ENCODE measurements at regions not wholly inside any gene's neighbourhood (a gene's known extent, or its start where the extent isn't known, plus 50 kb on each side); places are given as distances from the start of the nearest gene placed in this dataset.

DNA sequence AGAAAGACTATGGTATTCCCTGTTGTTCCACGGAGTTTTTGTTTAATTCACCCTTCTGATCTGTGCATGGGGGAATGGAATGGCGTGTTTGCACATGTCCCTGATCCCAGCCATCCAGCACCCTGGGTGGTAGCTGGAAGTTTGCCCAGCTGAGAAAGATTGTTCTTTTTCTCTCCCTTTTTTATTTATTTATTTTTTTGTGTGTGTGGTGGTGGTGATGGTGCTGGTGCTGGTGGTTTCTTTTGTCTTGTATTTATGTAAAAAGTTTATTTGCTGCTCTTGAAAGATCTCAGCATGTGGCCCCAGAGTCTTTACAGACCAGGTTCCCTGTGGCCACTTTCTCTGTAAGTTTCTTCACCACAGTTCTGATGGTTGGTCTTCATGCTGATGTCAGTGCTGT, 372.6 kb downstream of the UTRN start:
- Histone ChIP-seq H3K4me3 (ENCODE audit: low read length) (no peak overlapping the region), H3K4me1 (ENCODE audit: control insufficient read depth, insufficient read depth, low read length) (peaks cover 6% of the 10 kb centered on the region; the same call in 1 of the 2 replicates), H3K9me3 (ENCODE audit: control insufficient read depth, insufficient read depth, low read length) (no peaks in the 10 kb centered on the region), H3K27me3 (ENCODE audit: control insufficient read depth, insufficient read depth, low read length) (no peaks in the 10 kb centered on the region), H3K36me3 (ENCODE audit: control insufficient read depth, insufficient read depth, low read length) (no peaks in the 10 kb centered on the region), H3K27ac (ENCODE audit: low read length) (no peak overlapping the region)
- peak; percentile 61 for DNase-seq (ENCODE audit: low read depth, low spot score)
- WGBS (ENCODE audit: insufficient coverage, insufficient read length) = no CpG with 5 or more reads among the region's 2 CpGs

- no CpG with 5 or more reads among the region's 14 CpGs for WGBS (ENCODE audit: insufficient coverage, insufficient read length)
- no peaks in the 10 kb centered on the region for H3K9me3 ChIP-seq (ENCODE audit: control insufficient read depth, insufficient read depth, low read length)
- peaks cover 6% of the 10 kb centered on the region; the same call in 1 of the 2 replicates for H3K4me1 ChIP-seq (ENCODE audit: control insufficient read depth, insufficient read depth, low read length)
- no peaks in the 10 kb centered on the region for H3K27me3 ChIP-seq (ENCODE audit: control insufficient read depth, insufficient read depth, low read length)
- no peaks in the 10 kb centered on the region for H3K36me3 ChIP-seq (ENCODE audit: control insufficient read depth, insufficient read depth, low read length)
- no peak overlapping the region for H3K27ac ChIP-seq (ENCODE audit: low read length)
- no peak for DNase-seq (ENCODE audit: low read depth, low spot score)
- H3K4me3 ChIP-seq (ENCODE audit: low read length) = no peak overlapping the region
Observed at GRCh38 chr6:144659202-144660182, 374.4 kb downstream of the UTRN start.

DNA sequence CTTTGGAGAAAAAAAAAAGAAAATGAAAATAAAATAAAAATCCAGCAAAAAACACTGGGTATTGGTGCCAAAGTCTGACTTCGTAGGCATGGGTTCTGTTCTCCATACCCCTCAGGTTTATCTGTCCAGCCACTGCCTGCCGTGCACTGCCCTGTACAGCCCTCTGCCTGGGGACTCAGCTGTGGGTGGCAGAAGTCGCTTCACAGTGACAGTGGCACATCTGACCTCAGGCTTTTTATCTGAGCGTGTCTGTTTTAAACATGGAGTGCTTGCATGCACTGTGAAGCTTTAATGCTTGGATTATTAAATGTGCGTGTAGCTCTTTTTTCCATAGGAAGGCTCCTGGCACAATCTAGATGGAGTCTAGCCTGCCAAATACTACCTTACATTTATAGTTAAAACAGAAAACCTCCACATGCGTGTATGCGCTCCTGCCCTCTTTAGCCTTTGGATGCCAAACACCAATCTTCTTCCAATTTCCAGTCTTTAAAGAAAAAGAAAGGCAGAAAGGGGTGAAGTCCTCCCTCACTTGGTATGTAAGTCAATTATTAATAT, 375.5 kb downstream of the UTRN start:
- no peaks in the 10 kb centered on the region for H3K9me3 ChIP-seq (ENCODE audit: control insufficient read depth, insufficient read depth, low read length)
- H3K4me1 ChIP-seq (ENCODE audit: control insufficient read depth, insufficient read depth, low read length) = peaks cover 6% of the 10 kb centered on the region; the same call in 1 of the 2 replicates
- H3K4me3 ChIP-seq (ENCODE audit: low read length) = no peak overlapping the region; the same call in 1 of the 2 replicates
- no CpG with 5 or more reads among the region's 7 CpGs for WGBS (ENCODE audit: insufficient coverage, insufficient read length)
- DNase-seq (ENCODE audit: low read depth, low spot score) = no peak
- no peak overlapping the region for H3K27ac ChIP-seq (ENCODE audit: low read length)
- H3K36me3 ChIP-seq (ENCODE audit: control insufficient read depth, insufficient read depth, low read length) = no peaks in the 10 kb centered on the region
- H3K27me3 ChIP-seq (ENCODE audit: control insufficient read depth, insufficient read depth, low read length) = no peaks in the 10 kb centered on the region

DNA sequence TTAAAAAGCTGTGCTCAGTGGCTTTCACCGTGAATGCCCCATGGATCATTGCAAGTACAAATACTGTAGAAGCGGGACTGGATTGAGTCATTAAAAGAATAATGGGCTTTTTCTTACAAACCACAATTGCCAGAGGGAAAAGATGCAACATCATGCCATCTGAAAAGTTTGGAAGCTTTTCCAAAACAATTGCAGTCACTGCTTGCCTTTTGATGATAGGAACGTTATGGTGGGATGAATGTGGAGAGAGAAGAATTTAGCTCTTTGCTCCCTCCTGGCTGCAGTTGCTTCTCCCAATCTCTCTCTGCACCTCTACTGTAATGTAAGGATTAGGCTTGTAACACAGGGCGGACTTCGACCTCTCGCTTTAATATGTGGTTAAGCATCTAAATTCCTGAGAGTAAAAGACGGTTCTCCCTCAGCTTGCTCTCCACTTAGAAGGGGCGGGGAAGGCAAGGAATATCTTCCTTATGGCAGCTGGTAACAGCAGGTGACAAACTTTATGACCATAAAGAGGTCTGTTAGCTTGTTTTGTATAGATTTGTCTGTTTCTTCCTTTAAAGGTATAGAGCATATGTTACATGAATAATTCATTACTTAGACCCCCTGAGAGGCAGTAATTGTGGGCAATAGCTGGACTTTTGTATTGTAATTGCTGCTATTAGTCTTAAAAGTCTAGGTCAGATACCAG, 376.1 kb downstream of the UTRN start:
- H3K4me1 ChIP-seq (ENCODE audit: control insufficient read depth, insufficient read depth, low read length) = peaks cover 6% of the 10 kb centered on the region; the same call in 1 of the 2 replicates
- no CpG with 5 or more reads among the region's 8 CpGs for WGBS (ENCODE audit: insufficient coverage, insufficient read length)
- H3K36me3 ChIP-seq (ENCODE audit: control insufficient read depth, insufficient read depth, low read length) = no peaks in the 10 kb centered on the region
- no peak overlapping the region for H3K4me3 ChIP-seq (ENCODE audit: low read length)
- no peaks in the 10 kb centered on the region for H3K27me3 ChIP-seq (ENCODE audit: control insufficient read depth, insufficient read depth, low read length)
- no peak for DNase-seq (ENCODE audit: low read depth, low spot score)
- H3K9me3 ChIP-seq (ENCODE audit: control insufficient read depth, insufficient read depth, low read length) = no peaks in the 10 kb centered on the region
- H3K27ac ChIP-seq (ENCODE audit: low read length) = no peak overlapping the region

- H3K4me1 ChIP-seq (ENCODE audit: control insufficient read depth, insufficient read depth, low read length) = peaks cover 6% of the 10 kb centered on the region; the same call in 1 of the 2 replicates
- DNase-seq (ENCODE audit: low read depth, low spot score) = no peak
Observed at GRCh38 chr6:144662812-144663365, 377.8 kb downstream of the UTRN start.

DNA sequence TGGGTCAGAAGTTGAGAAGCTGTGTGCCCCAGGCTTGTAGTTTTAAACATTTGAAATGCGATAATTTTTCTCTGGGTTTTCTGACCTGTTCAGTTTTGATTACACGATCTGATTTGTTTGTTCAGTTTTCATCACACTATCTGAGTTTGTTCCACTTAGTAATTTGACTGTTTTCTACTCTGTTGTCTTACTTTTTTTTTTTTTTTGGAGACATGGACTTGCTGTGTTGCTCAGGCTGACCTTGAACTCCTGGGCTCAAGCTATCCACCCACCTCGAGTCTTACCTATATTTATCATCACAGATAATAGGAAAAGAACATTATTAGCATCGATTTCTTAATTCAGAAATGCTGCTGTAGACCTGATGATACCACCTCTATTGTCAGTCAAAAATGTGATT, 379.1 kb downstream of the UTRN start:
- no peaks in the 10 kb centered on the region for H3K9me3 ChIP-seq (ENCODE audit: control insufficient read depth, insufficient read depth, low read length)
- no peak overlapping the region for H3K4me3 ChIP-seq (ENCODE audit: low read length)
- no peaks in the 10 kb centered on the region for H3K36me3 ChIP-seq (ENCODE audit: control insufficient read depth, insufficient read depth, low read length)
- H3K27ac ChIP-seq (ENCODE audit: low read length) = no peak overlapping the region
- no CpG with 5 or more reads among the region's 4 CpGs for WGBS (ENCODE audit: insufficient coverage, insufficient read length)
- H3K4me1 ChIP-seq (ENCODE audit: control insufficient read depth, insufficient read depth, low read length) = peaks cover 5% of the 10 kb centered on the region; the same call in 1 of the 2 replicates
- DNase-seq (ENCODE audit: low read depth, low spot score) = no peak
- no peaks in the 10 kb centered on the region for H3K27me3 ChIP-seq (ENCODE audit: control insufficient read depth, insufficient read depth, low read length)

More at GRCh38 chr6:144662812-144663365, 377.8 kb downstream of the UTRN start:
- Histone ChIP-seq H3K27me3 (ENCODE audit: control insufficient read depth, insufficient read depth, low read length) (no peaks in the 10 kb centered on the region), H3K4me3 (ENCODE audit: low read length) (no peak overlapping the region), H3K27ac (ENCODE audit: low read length) (no peak overlapping the region), H3K9me3 (ENCODE audit: control insufficient read depth, insufficient read depth, low read length) (no peaks in the 10 kb centered on the region), H3K36me3 (ENCODE audit: control insufficient read depth, insufficient read depth, low read length) (no peaks in the 10 kb centered on the region)
- WGBS (ENCODE audit: insufficient coverage, insufficient read length) = no CpG with 5 or more reads among the region's 1 CpG

- Histone ChIP-seq H3K27me3 (ENCODE audit: control insufficient read depth, insufficient read depth, low read length) (no peaks in the 10 kb centered on the region), H3K9me3 (ENCODE audit: control insufficient read depth, insufficient read depth, low read length) (no peaks in the 10 kb centered on the region), H3K36me3 (ENCODE audit: control insufficient read depth, insufficient read depth, low read length) (no peaks in the 10 kb centered on the region), H3K4me3 (ENCODE audit: low read length) (no peak overlapping the region), H3K27ac (ENCODE audit: low read length) (no peak overlapping the region), H3K4me1 (ENCODE audit: control insufficient read depth, insufficient read depth, low read length) (peaks cover 2% of the 10 kb centered on the region; the same call in 1 of the 2 replicates)
- no CpG with 5 or more reads among the region's 1 CpG for WGBS (ENCODE audit: insufficient coverage, insufficient read length)
- no peak for DNase-seq (ENCODE audit: low read depth, low spot score)
Observed at GRCh38 chr6:144664947-144665346, 379.8 kb downstream of the UTRN start.

- no CpG with 5 or more reads among the region's 2 CpGs for WGBS (ENCODE audit: insufficient coverage, insufficient read length)
- DNase-seq (ENCODE audit: low read depth, low spot score) = no peak
- Histone ChIP-seq H3K9me3 (ENCODE audit: control insufficient read depth, insufficient read depth, low read length) (no peaks in the 10 kb centered on the region), H3K27ac (ENCODE audit: low read length) (no peak overlapping the region), H3K36me3 (ENCODE audit: control insufficient read depth, insufficient read depth, low read length) (no peaks in the 10 kb centered on the region), H3K4me1 (ENCODE audit: control insufficient read depth, insufficient read depth, low read length) (no peaks in the 10 kb centered on the region), H3K4me3 (ENCODE audit: low read length) (no peak overlapping the region), H3K27me3 (ENCODE audit: control insufficient read depth, insufficient read depth, low read length) (no peaks in the 10 kb centered on the region)
Observed at GRCh38 chr6:144665932-144666450, 380.9 kb downstream of the UTRN start.

GRCh38 chr6:144666781-144667180, 381.6 kb downstream of the UTRN start:
- Histone ChIP-seq H3K27ac (ENCODE audit: low read length) (no peak overlapping the region), H3K36me3 (ENCODE audit: control insufficient read depth, insufficient read depth, low read length) (no peaks in the 10 kb centered on the region), H3K4me3 (ENCODE audit: low read length) (no peak overlapping the region), H3K9me3 (ENCODE audit: control insufficient read depth, insufficient read depth, low read length) (no peaks in the 10 kb centered on the region), H3K4me1 (ENCODE audit: control insufficient read depth, insufficient read depth, low read length) (no peaks in the 10 kb centered on the region), H3K27me3 (ENCODE audit: control insufficient read depth, insufficient read depth, low read length) (no peaks in the 10 kb centered on the region)
- no peak for DNase-seq (ENCODE audit: low read depth, low spot score)
- WGBS (ENCODE audit: insufficient coverage, insufficient read length) = no CpG with 5 or more reads among the region's 6 CpGs

All from iPS DF 6.9 (cell line).